GM19023 (cell line): ENCODE measurements at regions not wholly inside any gene's neighbourhood (a gene's known extent, or its start where the extent isn't known, plus 50 kb on each side); places are given as distances from the start of the nearest gene placed in this dataset.
"Not testable (repeated sequence)": the region's sequence is repeated elsewhere in the genome, so short reads cannot be mapped to it uniquely, and the experiment has no call there.

ENCODE experiments used
- ATAC-seq: cut with Tn5 transposase; IDR thresholded peaks from one replicate; pipeline ENCODE4 v1.9.1; 2021; ENCODE audit warnings: mild to moderate bottlenecking, moderate library complexity; ENCODE audit not compliant: unreplicated experiment

GRCh38 chr12:33672836-33673577 lies 233.4 kb upstream of the SYT10 start:
- ATAC-seq, result no peak

- ATAC-seq, result no peak
Observed at GRCh38 chr12:33676866-33677265, 237.2 kb upstream of the SYT10 start.

- ATAC-seq, result no peak
Observed at GRCh38 chr12:33678221-33678964, 238.8 kb upstream of the SYT10 start.

GRCh38 chr12:33690562-33690961 lies 250.9 kb upstream of the SYT10 start:
- ATAC-seq, result no peak

GRCh38 chr12:33703221-33703620 lies 263.6 kb upstream of the SYT10 start:
- ATAC-seq, result no peak

- ATAC-seq, result no peak
Observed at GRCh38 chr12:33706927-33707326, 267.3 kb upstream of the SYT10 start.

- no peak for ATAC-seq
Observed at GRCh38 chr12:33708935-33709334, 269.3 kb upstream of the SYT10 start.

- no peak for ATAC-seq
Observed at GRCh38 chr12:33710548-33710947, 270.9 kb upstream of the SYT10 start.

GRCh38 chr12:33718631-33719030 lies 279.0 kb upstream of the SYT10 start:
- no peak for ATAC-seq

- ATAC-seq, result no peak
Observed at GRCh38 chr12:33721561-33721960, 281.9 kb upstream of the SYT10 start.

GRCh38 chr12:33724867-33725266 lies 285.2 kb upstream of the SYT10 start:
- no peak for ATAC-seq

- no peak for ATAC-seq
Observed at GRCh38 chr12:33734871-33735270, 287.4 kb upstream of the ALG10 start.

GRCh38 chr12:33752854-33753253 lies 269.4 kb upstream of the ALG10 start:
- no peak for ATAC-seq

GRCh38 chr12:33757701-33758100 lies 264.6 kb upstream of the ALG10 start:
- no peak for ATAC-seq

- ATAC-seq, result no peak
Observed at GRCh38 chr12:33759279-33759678, 263.0 kb upstream of the ALG10 start.

- ATAC-seq, result no peak
Observed at GRCh38 chr12:33763331-33763730, 259.0 kb upstream of the ALG10 start.

- ATAC-seq, result no peak
Observed at GRCh38 chr12:33770652-33771051, 251.6 kb upstream of the ALG10 start.

GRCh38 chr12:33771889-33772288 lies 250.4 kb upstream of the ALG10 start:
- ATAC-seq, result no peak

GRCh38 chr12:33773091-33773490 lies 249.2 kb upstream of the ALG10 start:
- not testable (repeated sequence) for ATAC-seq

GRCh38 chr12:33786532-33786931 lies 235.8 kb upstream of the ALG10 start:
- ATAC-seq, result no peak

- ATAC-seq, result no peak
Observed at GRCh38 chr12:33794954-33795353, 227.3 kb upstream of the ALG10 start.

GRCh38 chr12:33795536-33795935 lies 226.8 kb upstream of the ALG10 start:
- no peak for ATAC-seq
